ENCODE measurements at regions not wholly inside any gene's neighbourhood (a gene's known extent, or its start where the extent isn't known, plus 50 kb on each side); places are given as distances from the start of the nearest gene placed in this dataset.
"Not testable (repeated sequence)": the region's sequence is repeated elsewhere in the genome, so short reads cannot be mapped to it uniquely, and the experiment has no call there.

GRCh38 chr6:155880900-155881299 lies 425.3 kb upstream of the NOX3 start:
- BruUV-seq (replicated peaks): no TSS peak

GRCh38 chr6:155872961-155873360 lies 417.3 kb upstream of the NOX3 start:
- no peak overlapping the region for H3K4me3 ChIP-seq (ENCODE audit: low read depth, low read length, poor library complexity, severe bottlenecking)
- peak; percentile 17 for DNase-seq (ENCODE audit: low spot score)
- BruUV-seq (replicated peaks): no TSS peak
- no peaks in the 10 kb centered on the region for H4K20me1 ChIP-seq (ENCODE audit: insufficient read depth, low read length)
- no peak overlapping the region for H3K4me2 ChIP-seq (ENCODE audit: low read length)
- no peaks in the 10 kb centered on the region for H3K9me2 ChIP-seq (ENCODE audit: insufficient read depth, low read length)
- CTCF ChIA-PET (ENCODE audit: unreplicated experiment): no interaction called here
- intact Hi-C loops (cut with micrococcal nuclease; ENCODE audit: unreplicated experiment): no loop called here
- no peak overlapping the region for H3K27ac ChIP-seq (ENCODE audit: low read depth, low read length, poor library complexity, severe bottlenecking)
- H3K9me3 ChIP-seq (ENCODE audit: low read length): 0 out of 2 replicates have a peak, but pooled peaks cover 6% of the 10 kb centered on the region
- no peak overlapping the region for H2AFZ ChIP-seq (ENCODE audit: low read length)
- peaks cover 5% of the 10 kb centered on the region for H3K4me1 ChIP-seq (ENCODE audit: insufficient read depth, low read length, poor library complexity, severe bottlenecking)
- H3K79me2 ChIP-seq (ENCODE audit: insufficient read depth, low read depth, low read length): no peaks in the 10 kb centered on the region
- POLR2A ChIA-PET: no interaction called here
- no peaks in the 10 kb centered on the region for H3K36me3 ChIP-seq (ENCODE audit: insufficient read depth, low read length)
- TF ChIP-seq EZH2phosphoT487 (IDR thresholded peaks at IDR 0.05; ENCODE audit: borderline replicate concordance, low read depth, low read length) (no peak), CTCF (conservative IDR thresholded peaks at IDR 0.05; ENCODE audit: low read length) (no peak)

More at GRCh38 chr6:155880900-155881299, 425.3 kb upstream of the NOX3 start:
- no peak overlapping the region for H3K4me3 ChIP-seq (ENCODE audit: low read depth, low read length, poor library complexity, severe bottlenecking)
- H2AFZ ChIP-seq (ENCODE audit: low read length): no peak overlapping the region
- H3K9me3 ChIP-seq (ENCODE audit: low read length): no peaks in the 10 kb centered on the region
- no peaks in the 10 kb centered on the region for H3K79me2 ChIP-seq (ENCODE audit: insufficient read depth, low read depth, low read length)
- POLR2A ChIA-PET: no interaction called here
- no peak overlapping the region for H3K27ac ChIP-seq (ENCODE audit: low read depth, low read length, poor library complexity, severe bottlenecking)
- H4K20me1 ChIP-seq (ENCODE audit: insufficient read depth, low read length): no peaks in the 10 kb centered on the region
- peaks cover 17% of the 10 kb centered on the region for H3K4me1 ChIP-seq (ENCODE audit: insufficient read depth, low read length, poor library complexity, severe bottlenecking)
- CTCF ChIA-PET (ENCODE audit: unreplicated experiment): interaction anchor here (0.6 kb wide), 1 partner anchor 1197 kb away, joined by 3 read pairs; no protein-coding TSS in a partner anchor
- H3K9me2 ChIP-seq (ENCODE audit: insufficient read depth, low read length): no peaks in the 10 kb centered on the region
- H3K36me3 ChIP-seq (ENCODE audit: insufficient read depth, low read length): no peaks in the 10 kb centered on the region
- TF ChIP-seq EZH2phosphoT487 (IDR thresholded peaks at IDR 0.05; ENCODE audit: borderline replicate concordance, low read depth, low read length): no peak
- no peak for TF ChIP-seq CTCF (conservative IDR thresholded peaks at IDR 0.05; ENCODE audit: low read length)
- intact Hi-C loops (cut with micrococcal nuclease; ENCODE audit: unreplicated experiment): no loop called here
- no peak overlapping the region for H3K4me2 ChIP-seq (ENCODE audit: low read length)
- DNase-seq (ENCODE audit: low spot score): no peak

GRCh38 chr6:155867682-155868081 lies 412.0 kb upstream of the NOX3 start:
- ChIA-PET CTCF (ENCODE audit: unreplicated experiment) (no interaction called here), POLR2A (no interaction called here)
- DNase-seq (ENCODE audit: low spot score): no peak
- no peak overlapping the region for H3K4me3 ChIP-seq (ENCODE audit: low read depth, low read length, poor library complexity, severe bottlenecking)
- no peak overlapping the region for H3K4me2 ChIP-seq (ENCODE audit: low read length)
- no peaks in the 10 kb centered on the region for H3K79me2 ChIP-seq (ENCODE audit: insufficient read depth, low read depth, low read length)
- no peaks in the 10 kb centered on the region for H3K36me3 ChIP-seq (ENCODE audit: insufficient read depth, low read length)
- H3K9me2 ChIP-seq (ENCODE audit: insufficient read depth, low read length): no peaks in the 10 kb centered on the region
- TF ChIP-seq EZH2phosphoT487 (IDR thresholded peaks at IDR 0.05; ENCODE audit: borderline replicate concordance, low read depth, low read length): no peak
- no peak overlapping the region for H2AFZ ChIP-seq (ENCODE audit: low read length)
- intact Hi-C loops (cut with micrococcal nuclease; ENCODE audit: unreplicated experiment): no loop called here
- H3K9me3 ChIP-seq (ENCODE audit: low read length): 0 out of 2 replicates have a peak, but pooled peaks cover 10% of the 10 kb centered on the region
- H3K27ac ChIP-seq (ENCODE audit: low read depth, low read length, poor library complexity, severe bottlenecking): no peak overlapping the region
- BruUV-seq (replicated peaks): no TSS peak
- no peaks in the 10 kb centered on the region for H3K4me1 ChIP-seq (ENCODE audit: insufficient read depth, low read length, poor library complexity, severe bottlenecking)
- no peaks in the 10 kb centered on the region for H4K20me1 ChIP-seq (ENCODE audit: insufficient read depth, low read length)

- not testable (repeated sequence) for BruUV-seq (replicated peaks)
Observed at GRCh38 chr6:155866676-155867390, 411.2 kb upstream of the NOX3 start.

More at GRCh38 chr6:155866676-155867390, 411.2 kb upstream of the NOX3 start:
- intact Hi-C loops (cut with micrococcal nuclease; ENCODE audit: unreplicated experiment); H3K9me2 ChIP-seq (ENCODE audit: insufficient read depth, low read length); H2AFZ ChIP-seq (ENCODE audit: low read length); POLR2A ChIA-PET; CTCF ChIA-PET (ENCODE audit: unreplicated experiment); H3K4me1 ChIP-seq (ENCODE audit: insufficient read depth, low read length, poor library complexity, severe bottlenecking); H3K27ac ChIP-seq (ENCODE audit: low read depth, low read length, poor library complexity, severe bottlenecking); H3K36me3 ChIP-seq (ENCODE audit: insufficient read depth, low read length); H3K79me2 ChIP-seq (ENCODE audit: insufficient read depth, low read depth, low read length); DNase-seq (ENCODE audit: low spot score); H3K4me2 ChIP-seq (ENCODE audit: low read length); H3K4me3 ChIP-seq (ENCODE audit: low read depth, low read length, poor library complexity, severe bottlenecking); H4K20me1 ChIP-seq (ENCODE audit: insufficient read depth, low read length): not testable (repeated sequence)
- H3K9me3 ChIP-seq (ENCODE audit: low read length): 0 out of 2 replicates have a peak, but pooled peaks cover 10% of the 10 kb centered on the region

Data from OCI-LY7 (cell line).